GM21723 (cell line): ENCODE measurements at regions not wholly inside any gene's neighbourhood (a gene's known extent, or its start where the extent isn't known, plus 50 kb on each side); places are given as distances from the start of the nearest gene placed in this dataset.

Experiments used
- ATAC-seq: cut with Tn5 transposase; IDR thresholded peaks from one replicate; pipeline ENCODE4 v1.9.1; 2021; ENCODE audit warnings: mild to moderate bottlenecking, moderate library complexity; ENCODE audit not compliant: unreplicated experiment

DNA sequence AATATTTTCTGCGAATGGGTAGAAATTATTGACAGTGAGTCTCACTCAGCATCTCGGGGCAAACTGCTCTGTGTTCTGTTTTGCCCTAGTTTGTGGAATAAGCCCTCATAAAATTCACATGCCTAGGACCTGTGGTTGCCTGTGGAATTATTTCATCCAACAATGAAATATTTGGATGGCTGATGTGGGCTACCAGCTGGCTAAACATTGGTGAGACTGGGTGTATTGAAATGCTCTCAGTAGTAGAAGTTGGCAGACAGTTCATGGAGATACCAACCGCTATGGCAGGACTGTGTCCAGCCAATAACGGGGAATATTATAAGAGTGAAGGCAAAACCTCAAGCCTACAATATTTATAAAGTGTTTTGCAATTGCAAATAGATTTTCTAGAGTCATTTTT lies 344.1 kb upstream of the RPS23 start:
- ATAC-seq: no peak

DNA sequence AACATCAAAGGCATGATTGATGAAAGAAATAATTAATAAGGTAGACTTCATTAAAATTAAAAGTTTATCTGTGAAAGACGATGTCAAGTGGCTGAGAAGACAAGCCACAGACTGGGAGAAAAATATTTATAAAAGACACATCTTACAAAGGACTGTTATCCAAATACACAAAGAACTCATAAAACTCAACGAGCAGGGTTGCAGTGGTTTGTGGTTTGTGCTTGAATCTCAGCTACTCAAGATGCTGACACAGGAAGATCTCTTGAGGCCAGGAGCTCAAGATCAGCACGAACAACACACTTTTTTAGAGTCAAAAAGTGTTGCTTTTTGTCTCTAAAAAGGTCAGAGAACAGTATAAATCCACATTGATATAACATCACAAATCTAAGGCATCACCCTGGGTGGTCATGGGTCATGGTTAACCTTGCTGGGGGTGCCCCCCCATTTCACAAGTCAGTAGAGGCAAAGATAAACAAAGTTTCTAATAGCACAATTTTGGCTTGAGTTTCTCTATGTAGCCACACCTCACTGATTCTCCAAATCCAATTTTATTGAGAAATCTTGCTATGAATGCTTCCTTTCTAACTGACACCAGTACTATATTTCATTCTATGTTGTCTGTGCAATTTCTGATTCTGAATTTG lies 342.9 kb upstream of the RPS23 start:
- no peak for ATAC-seq

DNA sequence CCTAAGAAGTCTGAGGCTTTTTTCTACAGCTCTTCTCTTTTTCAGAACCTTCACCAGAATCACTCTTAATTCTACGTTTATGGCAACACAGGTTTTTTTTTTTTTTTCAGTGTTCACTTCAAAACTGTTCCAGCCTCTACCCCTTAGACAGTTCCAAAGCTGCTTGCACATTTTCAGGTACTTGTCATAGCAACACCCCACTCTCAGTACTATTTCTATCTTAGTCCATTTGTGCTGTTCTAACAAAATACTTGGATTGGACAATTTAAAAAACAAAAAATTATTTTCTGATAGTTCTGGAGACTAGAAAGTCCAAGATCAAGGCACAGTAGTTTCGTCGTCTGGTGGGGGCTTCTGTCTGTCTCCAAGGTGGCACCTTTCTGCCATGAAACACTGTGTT lies 340.9 kb upstream of the RPS23 start:
- ATAC-seq: no peak

DNA sequence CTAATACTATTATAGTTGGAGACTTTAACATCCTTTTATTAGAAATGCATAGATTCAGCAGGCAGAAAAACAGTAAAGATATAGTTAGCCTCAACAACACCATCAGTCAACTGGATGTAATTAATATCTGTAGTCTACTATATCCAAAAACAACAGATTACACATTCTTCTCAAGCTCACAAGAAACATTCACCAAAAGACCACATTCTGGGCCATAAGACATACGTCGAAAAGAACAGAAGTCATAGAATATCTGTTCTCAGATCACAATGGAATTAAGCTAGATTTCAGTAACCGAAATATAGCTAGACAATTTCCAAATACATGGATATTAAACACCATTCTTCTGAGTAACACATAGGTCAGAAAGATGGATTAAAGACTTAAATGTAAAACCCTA lies 336.6 kb upstream of the RPS23 start:
- no peak for ATAC-seq

DNA sequence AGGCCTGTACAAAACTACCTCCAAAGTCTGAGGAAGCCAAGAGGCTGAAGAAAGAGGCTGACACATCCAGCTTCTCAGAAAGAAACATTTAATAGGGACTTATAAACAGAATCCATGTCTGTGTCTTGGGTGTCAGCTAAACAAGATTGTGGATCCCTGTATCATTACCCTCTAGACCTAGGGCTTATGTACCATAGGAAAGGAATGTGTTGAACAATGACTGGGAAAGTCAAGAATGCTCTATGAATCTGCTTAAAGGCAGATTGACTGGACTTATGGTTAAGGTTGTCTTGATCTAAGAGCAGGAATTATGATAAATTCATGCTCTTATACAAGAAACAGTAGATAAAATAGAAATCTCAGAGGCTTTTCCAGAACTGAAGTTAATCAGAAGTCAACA lies 335.7 kb upstream of the RPS23 start:
- ATAC-seq: no peak

DNA sequence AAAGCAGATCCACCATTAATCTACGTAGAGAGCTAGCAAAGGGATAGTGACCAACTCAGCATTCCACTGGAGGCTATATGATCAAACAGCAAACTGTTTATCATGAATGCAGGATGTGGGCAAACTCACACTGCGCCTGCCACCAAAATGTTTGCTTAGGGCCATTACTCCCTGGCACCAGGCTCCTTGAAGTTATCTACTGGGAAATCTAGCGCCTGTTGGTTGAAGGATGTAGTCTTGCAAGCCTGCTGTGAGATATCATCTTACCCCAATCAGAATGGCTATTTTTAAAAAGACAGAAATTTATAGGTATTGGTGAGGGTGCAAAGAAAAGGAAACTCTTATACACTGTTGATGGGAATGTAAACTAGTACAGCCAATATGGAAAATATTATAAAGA lies 332.5 kb upstream of the RPS23 start:
- no peak for ATAC-seq

DNA sequence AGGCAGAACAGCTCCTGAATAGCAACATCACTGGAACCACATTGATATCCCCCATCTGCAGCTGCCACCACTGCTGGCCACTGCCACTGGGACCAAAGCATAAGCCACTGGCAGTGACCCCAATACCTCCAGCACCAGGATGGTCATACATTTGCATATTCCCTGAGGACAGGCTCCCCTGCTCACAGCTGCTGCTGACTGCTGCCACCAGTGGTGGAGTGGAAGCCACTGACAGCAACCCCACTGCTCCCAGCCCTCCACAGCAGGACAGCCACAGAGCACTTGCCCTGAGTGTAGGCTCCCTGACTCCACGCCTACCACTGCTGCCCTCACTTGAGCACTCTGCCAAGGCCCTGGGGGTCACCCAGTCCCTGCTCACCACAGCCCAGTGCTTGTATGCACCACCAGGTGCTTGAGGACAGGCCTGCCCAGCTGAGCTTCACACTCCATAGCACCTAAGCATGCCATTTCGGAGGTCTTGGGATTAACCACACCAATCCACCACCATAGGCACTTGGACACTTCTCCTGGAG lies 327.4 kb upstream of the RPS23 start:
- ATAC-seq: no peak

DNA sequence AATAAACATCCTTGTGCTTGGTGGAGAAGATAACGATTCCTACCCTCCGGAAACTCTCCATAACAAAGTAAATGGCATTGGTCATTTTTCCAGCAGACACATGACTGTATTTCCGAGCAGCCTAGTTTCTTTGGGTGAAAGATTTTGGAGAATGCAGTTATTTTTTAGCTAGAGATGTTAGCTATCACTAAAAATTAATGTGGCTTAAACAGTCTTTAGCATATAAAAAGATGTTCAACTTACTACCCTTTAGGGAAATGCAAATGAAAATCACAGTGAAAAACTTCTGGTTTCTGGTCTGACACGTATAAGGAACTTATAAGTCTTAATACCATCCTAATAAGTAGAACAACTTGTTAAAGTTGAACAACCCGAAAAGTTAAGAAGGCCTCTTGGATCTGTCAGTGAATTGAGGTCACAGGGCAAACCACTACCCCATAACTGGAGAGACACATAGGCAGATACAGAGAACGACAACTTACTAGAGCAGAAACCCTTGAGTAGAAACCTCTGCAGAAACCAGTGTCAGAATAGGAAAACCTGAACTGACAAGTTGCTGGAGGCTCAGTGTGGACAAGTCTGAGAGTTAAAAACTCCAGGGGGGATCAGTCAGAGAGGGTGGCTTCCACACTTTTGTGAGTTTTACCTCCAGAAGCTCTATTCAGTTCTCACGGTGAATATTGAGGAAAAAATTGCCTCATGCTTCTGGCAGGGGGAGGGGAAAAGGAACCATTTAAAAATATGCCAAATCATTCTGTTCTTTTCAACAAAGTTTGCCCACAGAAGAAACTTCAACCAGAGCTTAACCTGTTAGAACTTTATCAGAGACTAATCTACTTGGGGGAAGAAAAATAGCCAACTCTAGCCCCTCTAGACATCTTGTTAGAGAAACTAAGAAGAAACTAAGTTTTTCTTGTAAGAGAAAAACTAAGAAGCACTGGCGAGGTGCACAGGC lies 325.2 kb upstream of the RPS23 start:
- no peak for ATAC-seq

DNA sequence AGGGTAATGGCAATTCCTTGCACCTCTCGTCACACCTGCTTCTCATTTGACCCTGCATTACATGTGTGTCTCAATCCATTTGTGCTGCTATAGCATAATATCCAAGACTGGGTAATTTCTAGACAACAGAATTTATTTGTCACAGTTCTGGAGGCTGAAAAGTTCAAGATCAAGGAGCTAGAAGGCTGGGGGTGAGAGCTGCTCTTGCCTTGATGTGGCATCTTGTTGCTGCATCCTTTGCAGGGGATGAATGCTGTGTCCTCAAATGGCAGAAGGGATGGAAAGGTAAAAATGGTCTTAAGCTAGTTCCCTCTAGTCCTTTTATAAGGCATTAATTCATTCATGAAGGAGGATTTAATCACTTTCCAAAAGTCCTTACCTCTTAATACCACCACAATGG lies 323.7 kb upstream of the RPS23 start:
- ATAC-seq: no peak

DNA sequence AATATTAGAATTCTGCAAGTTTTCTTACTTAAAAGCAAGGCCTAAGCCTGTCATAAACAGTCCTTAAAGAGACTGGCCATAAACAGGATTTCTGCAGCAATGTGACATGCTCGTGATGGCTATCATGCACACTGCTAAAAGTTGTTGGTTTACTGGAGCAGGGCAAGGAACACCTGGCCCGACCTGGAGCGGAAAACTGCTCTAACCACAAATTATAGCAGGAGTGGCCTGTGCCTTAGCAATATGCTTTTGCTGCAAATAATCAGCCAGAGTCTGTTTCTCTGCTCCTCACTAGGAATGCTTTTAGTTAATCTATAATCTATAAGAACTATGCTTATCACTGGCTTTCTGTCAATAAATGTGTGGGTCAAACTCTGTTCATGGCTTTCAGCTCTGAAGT lies 322.9 kb upstream of the RPS23 start:
- no peak for ATAC-seq

DNA sequence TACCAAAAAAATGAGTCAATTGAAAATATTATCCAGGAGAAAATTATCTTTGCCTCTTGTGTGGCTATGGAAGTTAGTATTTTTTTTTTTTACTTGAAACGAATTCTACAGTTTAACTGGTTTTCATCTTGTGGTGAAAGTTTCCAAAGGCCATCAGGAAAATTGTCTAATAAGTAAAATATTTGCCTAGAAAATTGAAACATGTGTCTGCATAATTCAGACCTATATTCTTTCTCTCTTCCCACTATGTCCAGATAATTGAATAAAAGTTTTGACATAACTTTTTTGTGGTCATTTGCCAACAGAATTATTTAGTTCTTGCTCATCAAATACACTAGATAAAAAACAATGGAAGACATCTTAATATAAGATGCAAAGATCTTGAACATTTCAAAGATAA lies 321.5 kb upstream of the RPS23 start:
- ATAC-seq: no peak

DNA sequence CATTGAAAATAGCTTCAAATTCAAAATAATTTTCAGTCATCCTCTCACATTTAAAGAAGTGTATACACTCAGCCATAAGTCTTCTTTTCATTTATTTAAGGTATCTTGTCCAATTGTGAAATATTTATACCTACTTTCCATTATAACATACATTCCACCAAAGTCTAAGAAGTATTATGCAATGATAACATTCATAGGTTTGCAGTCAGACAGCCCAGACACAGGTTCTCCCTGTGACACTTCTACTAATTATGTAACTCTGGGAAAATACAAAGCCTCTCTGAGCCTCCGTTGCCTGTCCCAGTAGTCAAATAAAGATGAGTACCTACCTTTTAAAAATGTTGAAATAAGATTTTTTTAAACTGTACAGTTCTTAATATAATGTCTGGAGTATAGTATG lies 320.9 kb upstream of the RPS23 start:
- ATAC-seq: no peak

DNA sequence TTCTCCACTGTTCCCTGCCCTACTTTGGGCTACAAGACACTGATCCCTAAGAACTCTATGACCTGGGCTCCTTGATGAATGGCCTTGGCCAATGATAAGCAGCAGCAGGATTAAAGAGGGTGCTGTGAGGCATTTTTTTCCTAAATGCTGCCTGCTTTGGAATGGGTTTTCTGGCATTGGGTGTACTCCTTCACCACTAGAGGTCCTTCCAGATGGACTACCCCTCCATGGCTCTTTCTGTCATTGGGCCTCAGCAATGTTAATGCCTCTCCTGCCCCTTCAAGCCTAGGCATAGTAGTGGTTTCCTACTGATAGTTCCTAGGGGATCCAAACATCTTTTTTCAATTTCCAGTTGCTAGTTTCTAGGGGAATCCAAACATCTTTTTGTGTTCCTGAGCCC lies 319.3 kb upstream of the RPS23 start:
- no peak for ATAC-seq

DNA sequence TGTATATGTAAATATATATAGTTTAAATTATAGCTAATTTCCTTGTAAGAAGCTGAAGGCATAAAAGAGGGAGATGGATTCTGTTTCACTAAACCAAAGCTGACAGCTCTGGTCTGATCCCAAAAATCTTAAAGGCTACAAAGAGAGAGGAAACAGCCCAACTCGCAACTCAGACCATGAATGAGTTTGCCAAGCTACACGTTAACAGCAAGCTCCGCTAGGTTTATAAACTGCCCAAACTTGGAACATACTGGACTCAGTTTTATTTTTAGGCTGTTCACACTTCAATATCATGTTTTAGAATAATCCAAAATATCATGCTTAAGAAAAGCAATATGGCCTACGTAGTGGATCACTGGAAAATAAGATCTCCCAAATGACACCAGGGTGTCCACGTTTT lies 318.3 kb upstream of the RPS23 start:
- ATAC-seq: no peak

DNA sequence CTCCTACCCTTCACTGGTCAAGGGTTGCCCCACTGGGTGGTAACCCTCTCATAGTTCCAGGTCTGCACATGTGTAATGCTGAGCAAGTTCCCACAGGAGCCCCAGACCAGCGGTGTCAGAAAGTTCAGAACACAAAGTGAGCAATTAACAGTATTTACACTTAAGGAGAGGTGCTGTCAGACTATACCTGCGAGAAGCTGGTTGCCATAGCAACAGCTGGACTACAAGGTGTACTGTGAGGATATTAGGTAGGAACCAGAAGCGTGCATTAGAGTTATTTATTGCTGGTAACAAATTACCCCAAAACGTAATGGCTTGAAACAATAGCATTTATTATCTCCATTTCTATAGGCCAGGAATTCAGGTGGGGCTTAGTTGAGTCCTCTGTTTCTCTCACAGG lies 317.0 kb upstream of the RPS23 start:
- no peak for ATAC-seq

DNA sequence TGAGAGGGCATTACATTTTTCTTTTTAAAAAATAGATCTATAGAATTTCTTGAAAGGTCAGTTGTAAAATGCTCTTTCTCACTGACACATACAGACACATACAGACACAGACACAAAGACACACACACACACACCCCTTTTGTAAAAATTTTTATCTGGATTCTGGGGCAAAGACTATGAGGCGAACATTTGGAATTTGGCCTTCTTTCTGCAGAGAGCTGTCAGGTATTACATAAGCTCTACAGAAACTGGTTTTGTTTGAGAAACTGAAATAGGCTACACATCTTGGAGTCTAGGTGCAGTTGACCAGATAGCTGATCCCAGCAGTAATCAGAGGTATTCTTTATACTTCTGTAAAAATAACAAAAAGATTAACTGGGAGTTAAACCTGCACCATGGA lies 315.9 kb upstream of the RPS23 start:
- ATAC-seq: no peak

DNA sequence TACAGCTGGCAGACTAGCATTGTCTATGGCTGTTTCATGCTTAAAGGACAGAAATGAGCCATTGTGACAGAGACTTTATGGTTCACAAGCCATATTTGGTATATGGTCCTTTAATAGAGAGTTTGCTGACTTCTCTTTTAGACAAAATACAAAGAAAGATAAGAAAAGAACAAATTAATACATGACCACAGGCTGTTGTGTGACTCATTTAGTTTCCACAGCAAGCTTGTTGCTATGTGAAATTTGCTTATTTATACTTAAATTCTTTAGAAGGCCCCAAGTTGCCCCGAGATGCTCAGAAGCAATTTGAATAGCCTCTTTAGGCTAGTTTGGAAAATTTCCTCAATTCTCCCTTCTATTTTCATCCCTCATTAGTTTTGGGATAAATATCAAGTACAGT lies 315.3 kb upstream of the RPS23 start:
- no peak for ATAC-seq

DNA sequence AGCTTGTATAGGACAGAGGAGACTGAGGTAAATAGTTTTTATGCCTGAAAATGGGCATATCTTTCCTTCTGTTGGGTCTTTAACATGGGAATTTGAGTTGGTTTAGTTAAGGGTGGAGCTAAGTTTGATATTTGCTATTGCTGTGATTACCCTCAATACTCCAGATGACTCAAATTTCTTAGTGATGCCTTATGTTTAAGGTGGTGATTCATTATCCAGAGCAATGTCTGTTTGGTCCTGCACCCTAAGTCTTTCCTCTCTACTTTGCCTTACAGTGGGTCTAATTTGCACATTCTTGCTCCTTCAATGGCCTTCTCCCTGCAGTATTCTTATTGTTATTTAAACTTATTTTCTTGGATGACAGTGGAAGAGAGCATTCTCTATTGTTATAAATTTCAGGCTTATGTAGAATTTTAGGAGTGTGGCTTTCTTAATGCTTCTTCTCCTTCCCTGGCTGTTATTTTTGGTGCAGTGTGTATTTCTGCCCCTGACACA lies 312.9 kb upstream of the RPS23 start:
- ATAC-seq: no peak

DNA sequence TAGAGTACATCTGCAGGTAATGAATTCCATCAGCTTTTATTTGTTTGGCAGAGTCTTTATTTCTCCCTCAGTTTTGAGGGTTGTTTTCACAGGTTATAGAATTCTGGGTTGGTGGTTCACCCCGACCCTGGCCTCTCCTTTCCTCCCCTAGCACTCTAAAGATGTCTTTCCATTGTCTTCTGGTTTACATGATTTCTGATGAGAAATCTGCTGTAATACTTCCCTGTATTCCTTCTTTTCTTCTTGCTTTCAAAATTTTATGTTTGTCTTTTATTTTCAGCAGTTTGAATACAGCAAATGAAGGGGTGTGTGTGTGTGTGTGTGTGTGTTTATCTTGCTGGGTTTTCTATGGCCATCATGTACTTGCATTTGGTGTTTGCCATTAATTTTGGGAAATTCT lies 312.0 kb upstream of the RPS23 start:
- ATAC-seq: no peak

DNA sequence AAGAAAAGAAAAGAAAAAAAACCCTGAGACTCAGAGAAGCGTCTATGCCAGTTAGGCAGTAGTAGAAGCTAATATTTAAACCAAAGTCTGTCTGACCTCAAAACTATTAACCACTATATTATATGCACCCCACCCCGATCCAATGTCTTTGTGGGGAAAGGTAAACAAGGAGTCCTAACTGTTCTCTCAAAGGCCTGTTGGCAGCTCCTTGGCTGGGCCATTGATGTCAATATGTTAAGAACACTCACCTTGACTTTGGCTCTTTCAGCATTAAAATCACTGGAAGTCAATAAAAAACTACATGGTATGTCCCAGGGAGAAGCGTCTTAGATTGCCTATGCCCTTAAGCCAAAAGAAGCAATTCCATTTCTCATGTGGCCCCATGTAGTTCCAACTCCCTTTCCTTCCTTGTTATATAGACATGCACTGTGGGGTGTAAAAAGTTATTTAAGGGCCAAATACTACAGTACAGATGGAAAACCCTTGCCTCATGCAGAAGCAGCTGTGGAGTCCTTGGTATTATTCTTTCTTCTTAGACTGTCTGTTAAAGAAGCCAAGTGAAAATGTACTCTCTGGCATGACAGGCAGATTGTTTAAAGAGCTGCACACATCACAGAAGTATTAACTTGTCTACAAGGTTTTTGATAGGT lies 308.6 kb upstream of the RPS23 start:
- ATAC-seq: no peak

DNA sequence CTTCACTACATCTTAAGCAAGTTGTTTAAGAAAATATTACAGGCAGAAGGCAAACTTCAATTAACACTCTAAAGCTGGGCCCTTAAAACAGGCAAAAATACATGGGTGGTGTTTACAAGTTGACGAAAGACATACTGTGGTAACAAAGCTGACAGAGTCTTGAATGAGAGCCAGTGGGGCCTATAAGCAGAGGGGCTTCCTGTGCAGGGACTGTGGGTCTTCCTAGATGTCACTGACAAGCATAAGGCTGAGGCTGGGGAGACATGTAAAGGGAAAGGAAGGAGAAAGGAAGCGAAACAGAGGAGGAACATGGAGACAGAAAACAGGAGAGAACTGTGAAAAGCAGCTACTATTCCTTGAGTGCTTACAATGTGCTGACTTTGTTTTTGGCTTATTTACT lies 308.0 kb upstream of the RPS23 start:
- ATAC-seq: no peak

DNA sequence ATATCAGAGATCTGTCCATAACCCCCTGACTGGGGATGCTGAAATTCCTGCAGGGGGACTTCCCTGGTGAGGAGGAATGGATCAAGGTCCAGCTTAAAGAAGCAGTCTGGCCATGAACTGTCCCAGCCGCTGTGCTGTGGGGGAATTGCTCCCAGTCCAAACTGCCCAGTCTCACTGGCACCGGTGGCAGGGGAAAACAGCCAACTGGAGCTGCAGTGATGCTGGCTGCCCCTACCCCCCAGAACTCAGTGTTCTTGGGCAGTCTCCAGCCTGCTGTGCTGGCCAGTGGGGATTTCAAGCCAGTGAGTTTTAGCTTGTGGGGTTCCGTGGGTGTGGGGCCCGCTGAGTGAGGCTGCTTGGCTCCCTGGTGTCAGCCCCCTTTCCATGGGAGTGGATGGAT lies 306.5 kb upstream of the RPS23 start:
- ATAC-seq: no peak
